ENCODE measurements at regions not wholly inside any gene's neighbourhood (a gene's known extent, or its start where the extent isn't known, plus 50 kb on each side); places are given as distances from the start of the nearest gene placed in this dataset.
A peak's percentile ranks its signal among the peaks of the same experiment; 100 is the strongest.

GRCh38 chr1:229972600-229973296, 94.3 kb upstream of the GALNT2 start:
- no peak overlapping the region for H3K4me3 ChIP-seq (ENCODE audit: insufficient read depth, low read depth, low read length)
- peak; percentile 62 for DNase-seq
- no peaks in the 10 kb centered on the region for H3K27me3 ChIP-seq (ENCODE audit: control insufficient read depth, insufficient read depth, low read length)
- no peaks in the 10 kb centered on the region for H3K36me3 ChIP-seq (replicated peaks; ENCODE audit: control insufficient read depth, insufficient read depth, low read length)

GRCh38 chr1:229973297-229973612, 93.8 kb upstream of the GALNT2 start:
- Histone ChIP-seq H3K27me3 (ENCODE audit: control insufficient read depth, insufficient read depth, low read length) (no peaks in the 10 kb centered on the region), H3K4me3 (ENCODE audit: insufficient read depth, low read depth, low read length) (no peak overlapping the region), H3K36me3 (replicated peaks; ENCODE audit: control insufficient read depth, insufficient read depth, low read length) (no peaks in the 10 kb centered on the region)
- DNase-seq, result no peak

DNA sequence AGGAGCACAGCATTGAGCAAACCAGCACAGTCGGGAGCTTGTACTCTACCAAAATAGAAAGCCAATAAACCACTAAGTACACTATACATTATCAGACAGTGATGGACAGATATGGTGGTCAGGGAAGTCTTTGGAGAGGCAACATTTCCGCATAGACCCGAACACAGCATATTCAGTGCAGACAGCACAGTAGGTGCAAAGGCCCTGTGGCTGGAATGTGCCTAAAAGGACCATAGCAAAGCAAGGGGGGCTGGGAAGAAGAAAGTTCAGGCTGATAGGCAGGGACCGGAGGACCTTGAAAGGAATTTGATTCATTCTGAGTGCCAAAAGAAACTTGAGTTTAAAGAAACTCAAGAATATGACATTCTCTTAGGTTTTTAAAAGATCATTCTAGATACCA, 92.0 kb upstream of the GALNT2 start:
- no peak for DNase-seq
- Histone ChIP-seq H3K4me3 (ENCODE audit: insufficient read depth, low read depth, low read length) (no peak overlapping the region), H3K36me3 (replicated peaks; ENCODE audit: control insufficient read depth, insufficient read depth, low read length) (no peaks in the 10 kb centered on the region), H3K27me3 (ENCODE audit: control insufficient read depth, insufficient read depth, low read length) (no peaks in the 10 kb centered on the region)

DNA sequence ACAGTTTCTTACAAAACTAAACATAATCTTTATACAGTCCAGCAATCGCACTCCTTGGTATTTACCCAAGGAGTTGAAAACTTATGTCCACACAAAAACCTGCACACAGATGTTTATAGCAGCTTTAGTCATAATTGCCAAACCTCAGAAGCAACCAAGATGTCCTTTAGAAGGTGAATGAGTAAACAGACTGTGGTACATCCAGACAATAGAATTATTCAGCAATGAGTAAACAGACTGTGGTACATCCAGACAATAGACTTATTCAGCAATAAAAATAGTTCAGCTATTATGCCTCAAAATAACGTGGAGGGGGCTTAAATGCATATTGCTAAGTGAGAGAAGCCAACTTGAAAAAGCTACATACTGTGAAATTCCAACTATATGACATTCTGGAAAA, 87.0 kb upstream of the GALNT2 start:
- Histone ChIP-seq H3K27me3 (ENCODE audit: control insufficient read depth, insufficient read depth, low read length) (no peaks in the 10 kb centered on the region), H3K36me3 (replicated peaks; ENCODE audit: control insufficient read depth, insufficient read depth, low read length) (no peaks in the 10 kb centered on the region), H3K4me3 (ENCODE audit: insufficient read depth, low read depth, low read length) (no peak overlapping the region)
- DNase-seq, result no peak

DNA sequence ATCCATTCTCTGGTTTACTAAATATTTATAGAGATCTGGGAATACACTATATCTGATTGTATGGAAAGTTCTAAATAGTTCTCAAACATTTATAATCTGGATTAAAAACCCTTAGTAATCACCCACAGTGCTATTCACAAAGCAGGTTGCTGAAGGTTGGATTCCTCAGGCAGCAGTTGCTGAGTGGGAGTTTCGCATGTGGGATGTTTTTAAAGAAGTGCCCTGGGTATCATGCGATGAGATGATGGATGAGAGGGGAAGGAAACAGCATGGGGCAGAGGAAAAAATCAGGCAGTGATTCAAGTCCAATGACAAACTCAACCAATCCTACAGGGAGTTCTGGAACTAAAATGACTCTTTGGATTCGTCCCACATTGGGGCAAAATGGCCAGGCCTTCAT, 85.3 kb upstream of the GALNT2 start:
- Histone ChIP-seq H3K27me3 (ENCODE audit: control insufficient read depth, insufficient read depth, low read length) (no peaks in the 10 kb centered on the region), H3K4me3 (ENCODE audit: insufficient read depth, low read depth, low read length) (no peak overlapping the region), H3K36me3 (replicated peaks; ENCODE audit: control insufficient read depth, insufficient read depth, low read length) (no peaks in the 10 kb centered on the region)
- no peak for DNase-seq

- no peaks in the 10 kb centered on the region for H3K36me3 ChIP-seq (replicated peaks; ENCODE audit: control insufficient read depth, insufficient read depth, low read length)
- no peak for DNase-seq
- H3K27me3 ChIP-seq (ENCODE audit: control insufficient read depth, insufficient read depth, low read length), result no peaks in the 10 kb centered on the region; the same call in 1 of the 2 replicates
- H3K4me3 ChIP-seq (ENCODE audit: insufficient read depth, low read depth, low read length), result no peak overlapping the region
These were observed 82.6 kb upstream of the GALNT2 start for GRCh38 chr1:229984310-229984991.

DNA sequence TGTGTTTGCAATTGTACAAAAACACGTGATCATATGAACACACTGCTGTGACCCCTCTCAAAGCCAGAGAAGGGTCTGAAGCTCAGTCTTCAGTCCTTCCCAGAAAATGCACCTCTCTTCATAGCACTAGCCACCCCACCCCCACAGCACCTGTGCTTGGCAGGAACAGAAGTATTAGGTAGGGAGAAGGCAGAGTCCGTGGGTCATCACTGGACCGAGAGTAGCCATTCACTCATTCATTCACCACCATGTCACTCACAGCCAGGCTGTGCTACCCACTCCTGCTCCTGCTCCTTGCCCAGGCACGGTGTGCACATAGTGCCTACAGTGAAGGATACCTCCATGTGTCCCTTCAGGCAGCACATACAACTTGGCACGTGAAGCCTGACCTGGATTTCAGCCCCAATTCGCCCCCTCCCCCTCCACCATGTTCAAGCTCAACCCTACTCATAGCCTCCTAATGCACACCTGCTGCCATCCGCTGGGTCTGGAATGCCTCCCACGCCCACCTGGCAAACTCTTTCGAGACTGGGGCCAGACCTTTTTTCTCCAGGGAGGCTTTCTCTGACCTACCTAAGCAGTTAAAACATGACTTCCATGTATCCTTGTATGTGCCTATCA, 81.9 kb upstream of the GALNT2 start:
- no peak overlapping the region for H3K4me3 ChIP-seq (ENCODE audit: insufficient read depth, low read depth, low read length)
- H3K36me3 ChIP-seq (replicated peaks; ENCODE audit: control insufficient read depth, insufficient read depth, low read length), result no peaks in the 10 kb centered on the region
- DNase-seq, result no peak
- H3K27me3 ChIP-seq (ENCODE audit: control insufficient read depth, insufficient read depth, low read length), result no peaks in the 10 kb centered on the region; the same call in 1 of the 2 replicates

DNA sequence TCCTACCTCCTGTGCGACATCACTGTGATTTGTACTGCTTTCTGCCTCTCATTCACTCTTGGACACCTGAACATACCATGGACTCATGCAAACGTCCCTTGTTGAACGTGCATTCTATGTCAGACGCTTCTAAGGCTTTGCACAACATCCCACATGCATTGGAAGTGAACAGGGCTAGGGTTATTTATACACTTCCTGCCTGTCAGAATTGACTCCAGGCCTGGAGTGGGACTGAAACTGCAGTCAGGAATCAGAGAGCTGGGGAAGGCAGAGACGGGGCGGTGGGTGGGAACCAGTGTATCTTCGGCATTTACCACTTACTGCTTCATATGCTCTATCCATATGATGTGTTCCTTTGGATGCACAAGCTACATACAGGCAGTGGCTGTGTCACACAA, 81.4 kb upstream of the GALNT2 start:
- DNase-seq, result no peak
- no peaks in the 10 kb centered on the region; the same call in 1 of the 2 replicates for H3K27me3 ChIP-seq (ENCODE audit: control insufficient read depth, insufficient read depth, low read length)
- no peaks in the 10 kb centered on the region for H3K36me3 ChIP-seq (replicated peaks; ENCODE audit: control insufficient read depth, insufficient read depth, low read length)
- H3K4me3 ChIP-seq (ENCODE audit: insufficient read depth, low read depth, low read length), result no peak overlapping the region

- Histone ChIP-seq H3K4me3 (ENCODE audit: insufficient read depth, low read depth, low read length) (no peak overlapping the region), H3K36me3 (replicated peaks; ENCODE audit: control insufficient read depth, insufficient read depth, low read length) (no peaks in the 10 kb centered on the region), H3K27me3 (ENCODE audit: control insufficient read depth, insufficient read depth, low read length) (no peaks in the 10 kb centered on the region; the same call in 1 of the 2 replicates)
- no peak for DNase-seq
These were observed 80.2 kb upstream of the GALNT2 start for GRCh38 chr1:229986737-229987337.

GRCh38 chr1:229987953-229988352, 79.1 kb upstream of the GALNT2 start:
- no peaks in the 10 kb centered on the region; the same call in 1 of the 2 replicates for H3K27me3 ChIP-seq (ENCODE audit: control insufficient read depth, insufficient read depth, low read length)
- H3K4me3 ChIP-seq (ENCODE audit: insufficient read depth, low read depth, low read length), result no peak overlapping the region
- no peak for DNase-seq
- H3K36me3 ChIP-seq (replicated peaks; ENCODE audit: control insufficient read depth, insufficient read depth, low read length), result no peaks in the 10 kb centered on the region

- H3K27me3 ChIP-seq (ENCODE audit: control insufficient read depth, insufficient read depth, low read length), result no peaks in the 10 kb centered on the region; the same call in 1 of the 2 replicates
- H3K36me3 ChIP-seq (replicated peaks; ENCODE audit: control insufficient read depth, insufficient read depth, low read length), result no peaks in the 10 kb centered on the region
- no peak overlapping the region for H3K4me3 ChIP-seq (ENCODE audit: insufficient read depth, low read depth, low read length)
- no peak for DNase-seq
These were observed 78.5 kb upstream of the GALNT2 start for GRCh38 chr1:229988534-229988933.

- H3K36me3 ChIP-seq (replicated peaks; ENCODE audit: control insufficient read depth, insufficient read depth, low read length), result no peaks in the 10 kb centered on the region
These were observed 77.3 kb upstream of the GALNT2 start for GRCh38 chr1:229989591-229990248.

DNA sequence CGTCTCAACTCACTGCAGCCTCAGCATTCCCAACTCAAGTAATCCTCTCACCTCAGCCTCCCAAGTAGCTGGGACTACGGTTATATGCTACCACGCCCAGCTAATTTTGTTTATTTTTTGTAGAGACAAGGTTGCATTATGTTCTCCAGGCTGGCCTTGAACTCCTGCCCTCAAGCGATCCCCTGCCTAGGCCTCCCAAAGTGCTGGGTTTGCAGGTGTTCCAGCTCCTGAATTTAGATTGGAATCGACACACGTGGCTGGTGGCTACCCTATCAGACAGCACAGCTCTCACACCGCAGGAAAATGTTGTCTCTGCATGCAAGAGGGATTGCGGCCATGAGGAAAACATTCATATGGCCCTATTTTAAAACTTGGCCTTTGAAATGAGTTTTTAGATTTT, 76.7 kb upstream of the GALNT2 start:
- no peak for DNase-seq
- H3K4me3 ChIP-seq (ENCODE audit: insufficient read depth, low read depth, low read length), result no peak overlapping the region
- H3K27me3 ChIP-seq (ENCODE audit: control insufficient read depth, insufficient read depth, low read length), result no peaks in the 10 kb centered on the region; the same call in 1 of the 2 replicates
- no peaks in the 10 kb centered on the region for H3K36me3 ChIP-seq (replicated peaks; ENCODE audit: control insufficient read depth, insufficient read depth, low read length)

More at GRCh38 chr1:229989591-229990248, 77.3 kb upstream of the GALNT2 start:
- Histone ChIP-seq H3K4me3 (ENCODE audit: insufficient read depth, low read depth, low read length) (no peak overlapping the region), H3K27me3 (ENCODE audit: control insufficient read depth, insufficient read depth, low read length) (no peaks in the 10 kb centered on the region; the same call in 1 of the 2 replicates)
- no peak for DNase-seq

GRCh38 chr1:229991104-229991513, 75.9 kb upstream of the GALNT2 start:
- no peaks in the 10 kb centered on the region for H3K36me3 ChIP-seq (replicated peaks; ENCODE audit: control insufficient read depth, insufficient read depth, low read length)
- no peak overlapping the region for H3K4me3 ChIP-seq (ENCODE audit: insufficient read depth, low read depth, low read length)
- no peaks in the 10 kb centered on the region; the same call in 1 of the 2 replicates for H3K27me3 ChIP-seq (ENCODE audit: control insufficient read depth, insufficient read depth, low read length)
- DNase-seq, result no peak

Data from H7 (cell line).